Heart left ventricle (tissue), 13 donors: ENCODE measurements at regions not wholly inside any gene's neighbourhood (a gene's known extent, or its start where the extent isn't known, plus 50 kb on each side); places are given as distances from the start of the nearest gene placed in this dataset.

ENCODE experiments used
- CTCF ChIP-seq, 12 donors: fragments of 200-600 bp; sonication (generic) in 4 of 12; IDR thresholded peaks; one replicate each; pipeline versions ENCODE4 v1.5.0 to v1.8.0; 2018 to 2022; ENCODE audit warnings: antibody characterized with exemption in 12 of 12, mild to moderate bottlenecking in 5 of 12
- POLR2A ChIP-seq, 2 donors: fragments of 450-650 bp; IDR thresholded peaks; one replicate each; pipeline ENCODE4 v1.6.1; 2017; ENCODE audit warnings: antibody characterized with exemption in 2 of 2, mild to moderate bottlenecking in 2 of 2, moderate library complexity in 2 of 2
- donor health status: ischemic (EF 13 %, LVEDD 7.1; RV severe dilation, severe dysfunction).
- donor health status: DM: no; HTN: yes; CAD: no.
- donor health status: DM: no; HTN: no; CAD: no.
- donor health status: ischemic (EF 25% LVEDD 6.9; RV normal size, moderate dysfunction).
- donor health status: ischemic (EF 25% LVEDD 5.7; RV mildly dilated, moderate dysfunction).
- donor health status: ischemic (EF 35%, LVEDD 5.7; RV mildly dilated, moderate dysfunction).
- donor health status: nonischemic (EF 11% LVEDD 7.7; RV severe dilation, severe dysfunction).
- donor health status: DM: yes; HTN: yes; CAD: no.
- donor health status: PGD.
- donor health status: ischemic (EF 29% LVEDD 5.4; RV normal size, mild dysfunction).
- donor health status: nonischemic (EF 23%, LVEDD 6.1; RV moderate dilation, normal function).

DNA sequence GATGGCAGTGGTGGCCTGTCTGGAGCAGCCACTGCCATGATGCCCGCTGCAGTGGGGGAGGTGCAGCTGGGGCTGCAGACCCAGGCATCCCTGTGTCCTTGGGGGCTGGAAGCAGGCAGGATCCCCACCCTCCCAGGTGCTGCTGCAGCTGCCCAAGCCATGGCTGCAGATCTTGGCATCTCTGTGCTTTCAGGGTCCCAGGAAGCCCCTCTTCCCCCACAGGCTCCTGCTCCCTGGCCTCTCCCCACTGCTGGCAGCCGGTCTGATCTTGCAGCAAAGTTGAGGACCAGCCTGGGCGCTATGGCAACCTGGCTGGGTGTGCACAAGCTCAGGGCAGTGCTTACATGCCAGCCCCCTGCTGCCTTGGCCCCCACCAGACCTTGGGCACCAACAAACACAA lies 78.5 kb downstream of the SAMD9 start:
- TF ChIP-seq CTCF (IDR thresholded peaks at IDR 0.05) (no peak), POLR2A (IDR thresholded peaks at IDR 0.05) (no peak)
